SK-N-SH treated with all-trans-retinoic acid at 6 μM for 48 hours (cell line): ENCODE measurements at regions not wholly inside any gene's neighbourhood (a gene's known extent, or its start where the extent isn't known, plus 50 kb on each side); places are given as distances from the start of the nearest gene placed in this dataset.

Source experiments
- ARNTL ChIP-seq: fragments of 450-650 bp; formaldehyde crosslinking; IDR thresholded peaks from 2 replicates; pipeline ENCODE4 v1.5.0; 2020; ENCODE audit warnings: low read depth, mild to moderate bottlenecking, moderate library complexity, borderline replicate concordance
- BACH2 ChIP-seq: fragments of 250-450 bp; sonication (Bioruptor Pico); IDR thresholded peaks from 2 replicates; pipeline ENCODE4 v1.9.0; 2021; ENCODE audit warnings: mild to moderate bottlenecking, borderline replicate concordance
- CSRNP3 ChIP-seq: fragments of 250-450 bp; sonication (Bioruptor Pico); IDR thresholded peaks from 2 replicates; pipeline ENCODE4 v1.5.1; 2021; ENCODE audit warnings: mild to moderate bottlenecking, moderate library complexity
- ESRRG ChIP-seq: fragments of 250-450 bp; sonication (Bioruptor Pico); IDR thresholded peaks from 2 replicates; pipeline ENCODE4 v1.6.1; 2021; ENCODE audit warnings: mild to moderate bottlenecking
- GLIS3 ChIP-seq: fragments of 250-450 bp; sonication (Bioruptor Pico); IDR thresholded peaks from 2 replicates; pipeline ENCODE4 v1.5.0; 2020; ENCODE audit warnings: mild to moderate bottlenecking, moderate library complexity
- OSR1 ChIP-seq: fragments of 250-450 bp; sonication (Bioruptor Pico); IDR thresholded peaks from 2 replicates; pipeline ENCODE4 v1.8.0; 2022; ENCODE audit warnings: moderate library complexity, mild to moderate bottlenecking, inconsistent platforms
- SNAI2 ChIP-seq: fragments of 250-450 bp; sonication (Bioruptor Pico); IDR thresholded peaks from 2 replicates; pipeline ENCODE4 v1.5.0; 2020; ENCODE audit warnings: mild to moderate bottlenecking, moderate library complexity
- TOX ChIP-seq: fragments of 250-450 bp; sonication (Bioruptor Pico); IDR thresholded peaks from 2 replicates; pipeline ENCODE4 v1.8.0; 2021; ENCODE audit warnings: mild to moderate bottlenecking, moderate library complexity, borderline replicate concordance
- ZFP3 ChIP-seq: fragments of 250-450 bp; sonication (Bioruptor Pico); IDR thresholded peaks from 2 replicates; pipeline ENCODE4 v1.5.0; 2020; ENCODE audit warnings: mild to moderate bottlenecking, moderate library complexity
- ZFP30 ChIP-seq: fragments of 450-650 bp; formaldehyde crosslinking; IDR thresholded peaks from 2 replicates; pipeline ENCODE4 v1.5.0; 2022; ENCODE audit warnings: mild to moderate bottlenecking, moderate library complexity
- ZNF70 ChIP-seq: fragments of 450-650 bp; formaldehyde crosslinking; IDR thresholded peaks from 2 replicates; pipeline ENCODE4 v1.5.0; 2020; ENCODE audit warnings: mild to moderate bottlenecking, moderate library complexity
- TF ChIP-seq, protein P1 (sequence below): fragments of 250-450 bp; sonication (Bioruptor Pico); IDR thresholded peaks from 2 replicates; pipeline ENCODE4 v1.8.0; 2020; ENCODE audit warnings: mild to moderate bottlenecking, moderate library complexity, borderline replicate concordance

GRCh38 chr20:43781215-43781614 lies 54.4 kb upstream of the GTSF1L start:
- TF ChIP-seq GLIS3 (CRISPR knock-in tag) (no peak), ZFP3 (no peak), TOX (no peak), ZFP30 (CRISPR knock-in tag) (no peak), ESRRG (CRISPR knock-in tag) (no peak), ZNF70 (CRISPR knock-in tag) (no peak), OSR1 (no peak), ARNTL (no peak), CSRNP3 (CRISPR knock-in tag) (no peak), BACH2 (CRISPR knock-in tag) (no peak), SNAI2 (CRISPR knock-in tag) (no peak)
- TF ChIP-seq, protein P1, sequence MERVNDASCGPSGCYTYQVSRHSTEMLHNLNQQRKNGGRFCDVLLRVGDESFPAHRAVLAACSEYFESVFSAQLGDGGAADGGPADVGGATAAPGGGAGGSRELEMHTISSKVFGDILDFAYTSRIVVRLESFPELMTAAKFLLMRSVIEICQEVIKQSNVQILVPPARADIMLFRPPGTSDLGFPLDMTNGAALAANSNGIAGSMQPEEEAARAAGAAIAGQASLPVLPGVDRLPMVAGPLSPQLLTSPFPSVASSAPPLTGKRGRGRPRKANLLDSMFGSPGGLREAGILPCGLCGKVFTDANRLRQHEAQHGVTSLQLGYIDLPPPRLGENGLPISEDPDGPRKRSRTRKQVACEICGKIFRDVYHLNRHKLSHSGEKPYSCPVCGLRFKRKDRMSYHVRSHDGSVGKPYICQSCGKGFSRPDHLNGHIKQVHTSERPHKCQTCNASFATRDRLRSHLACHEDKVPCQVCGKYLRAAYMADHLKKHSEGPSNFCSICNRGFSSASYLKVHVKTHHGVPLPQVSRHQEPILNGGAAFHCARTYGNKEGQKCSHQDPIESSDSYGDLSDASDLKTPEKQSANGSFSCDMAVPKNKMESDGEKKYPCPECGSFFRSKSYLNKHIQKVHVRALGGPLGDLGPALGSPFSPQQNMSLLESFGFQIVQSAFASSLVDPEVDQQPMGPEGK (CRISPR knock-in tag) = no peak
